ENCODE measurements at regions not wholly inside any gene's neighbourhood (a gene's known extent, or its start where the extent isn't known, plus 50 kb on each side); places are given as distances from the start of the nearest gene placed in this dataset.
"Not testable (repeated sequence)": the region's sequence is repeated elsewhere in the genome, so short reads cannot be mapped to it uniquely, and the experiment has no call there.

- Histone ChIP-seq H3K4me3 (ENCODE audit: low read length) (no peak overlapping the region), H3K4me1 (ENCODE audit: control insufficient read depth, insufficient read depth, low read length) (peaks cover 4% of the 10 kb centered on the region), H3K27me3 (replicated peaks; ENCODE audit: control insufficient read depth, insufficient read depth, low read length) (no peaks in the 10 kb centered on the region), H3K9me3 (ENCODE audit: control insufficient read depth, low read length) (no peaks in the 10 kb centered on the region), H3K36me3 (ENCODE audit: control insufficient read depth, insufficient read depth, low read length, severe bottlenecking) (no peaks in the 10 kb centered on the region), H3K9ac (ENCODE audit: low read length) (no peak overlapping the region)
- peak; percentile 92 for DNase-seq (ENCODE audit: low read depth)
Measured at GRCh38 chr6:141105481-141105880, 1027.2 kb upstream of the GJE1 start.

- no peaks in the 10 kb centered on the region for H3K9me3 ChIP-seq (ENCODE audit: control insufficient read depth, low read length)
Measured at GRCh38 chr6:141103246-141103645, 1029.5 kb upstream of the GJE1 start.

GRCh38 chr6:141097471-141097870 lies 1035.3 kb upstream of the GJE1 start:
- Histone ChIP-seq H3K4me3 (ENCODE audit: low read length) (no peak overlapping the region), H3K4me1 (ENCODE audit: control insufficient read depth, insufficient read depth, low read length) (no peaks in the 10 kb centered on the region), H3K9me3 (ENCODE audit: control insufficient read depth, low read length) (no peaks in the 10 kb centered on the region), H3K27me3 (replicated peaks; ENCODE audit: control insufficient read depth, insufficient read depth, low read length) (no peaks in the 10 kb centered on the region), H3K36me3 (ENCODE audit: control insufficient read depth, insufficient read depth, low read length, severe bottlenecking) (no peaks in the 10 kb centered on the region), H3K9ac (ENCODE audit: low read length) (no peak overlapping the region)
- DNase-seq (ENCODE audit: low read depth) = no peak

More at GRCh38 chr6:141103246-141103645, 1029.5 kb upstream of the GJE1 start:
- H3K9ac ChIP-seq (ENCODE audit: low read length) = no peak overlapping the region
- DNase-seq (ENCODE audit: low read depth) = peak; percentile 51
- no peaks in the 10 kb centered on the region for H3K36me3 ChIP-seq (ENCODE audit: control insufficient read depth, insufficient read depth, low read length, severe bottlenecking)
- H3K4me3 ChIP-seq (ENCODE audit: low read length) = no peak overlapping the region
- no peaks in the 10 kb centered on the region for H3K27me3 ChIP-seq (replicated peaks; ENCODE audit: control insufficient read depth, insufficient read depth, low read length)
- H3K4me1 ChIP-seq (ENCODE audit: control insufficient read depth, insufficient read depth, low read length) = peaks cover 4% of the 10 kb centered on the region

- no peak for DNase-seq (ENCODE audit: low read depth)
- Histone ChIP-seq H3K36me3 (ENCODE audit: control insufficient read depth, insufficient read depth, low read length, severe bottlenecking) (no peaks in the 10 kb centered on the region), H3K9me3 (ENCODE audit: control insufficient read depth, low read length) (no peaks in the 10 kb centered on the region), H3K4me1 (ENCODE audit: control insufficient read depth, insufficient read depth, low read length) (no peaks in the 10 kb centered on the region), H3K9ac (ENCODE audit: low read length) (no peak overlapping the region), H3K27me3 (replicated peaks; ENCODE audit: control insufficient read depth, insufficient read depth, low read length) (no peaks in the 10 kb centered on the region), H3K4me3 (ENCODE audit: low read length) (no peak overlapping the region)
Measured at GRCh38 chr6:141095308-141095707, 1037.4 kb upstream of the GJE1 start.

- DNase-seq (ENCODE audit: low read depth) = peak; percentile 34
- Histone ChIP-seq H3K9ac (ENCODE audit: low read length) (no peak overlapping the region), H3K36me3 (ENCODE audit: control insufficient read depth, insufficient read depth, low read length, severe bottlenecking) (no peaks in the 10 kb centered on the region), H3K4me1 (ENCODE audit: control insufficient read depth, insufficient read depth, low read length) (no peaks in the 10 kb centered on the region), H3K27me3 (replicated peaks; ENCODE audit: control insufficient read depth, insufficient read depth, low read length) (no peaks in the 10 kb centered on the region), H3K9me3 (ENCODE audit: control insufficient read depth, low read length) (no peaks in the 10 kb centered on the region), H3K4me3 (ENCODE audit: low read length) (no peak overlapping the region)
Measured at GRCh38 chr6:141088171-141088570, 1044.6 kb upstream of the GJE1 start.

GRCh38 chr6:141077355-141078333 lies 1055.1 kb upstream of the GJE1 start:
- Histone ChIP-seq H3K4me1 (ENCODE audit: control insufficient read depth, insufficient read depth, low read length) (peaks cover 5% of the 10 kb centered on the region), H3K9ac (ENCODE audit: low read length) (no peak overlapping the region), H3K9me3 (ENCODE audit: control insufficient read depth, low read length) (peaks cover 4% of the 10 kb centered on the region), H3K4me3 (ENCODE audit: low read length) (no peak overlapping the region), H3K36me3 (ENCODE audit: control insufficient read depth, insufficient read depth, low read length, severe bottlenecking) (no peaks in the 10 kb centered on the region), H3K27me3 (replicated peaks; ENCODE audit: control insufficient read depth, insufficient read depth, low read length) (no peaks in the 10 kb centered on the region)
- no peak for DNase-seq (ENCODE audit: low read depth)

GRCh38 chr6:141057761-141058160 lies 1075.0 kb upstream of the GJE1 start:
- no peaks in the 10 kb centered on the region for H3K36me3 ChIP-seq (ENCODE audit: control insufficient read depth, insufficient read depth, low read length, severe bottlenecking)
- H3K4me1 ChIP-seq (ENCODE audit: control insufficient read depth, insufficient read depth, low read length) = peaks cover 7% of the 10 kb centered on the region
- H3K27me3 ChIP-seq (replicated peaks; ENCODE audit: control insufficient read depth, insufficient read depth, low read length) = no peaks in the 10 kb centered on the region
- H3K9me3 ChIP-seq (ENCODE audit: control insufficient read depth, low read length) = no peaks in the 10 kb centered on the region
- DNase-seq (ENCODE audit: low read depth) = no peak
- H3K4me3 ChIP-seq (ENCODE audit: low read length) = no peak overlapping the region
- no peak overlapping the region for H3K9ac ChIP-seq (ENCODE audit: low read length)

GRCh38 chr6:141056945-141057625 lies 1075.6 kb upstream of the GJE1 start:
- no peak overlapping the region for H3K4me3 ChIP-seq (ENCODE audit: low read length)

GRCh38 chr6:141050471-141050870 lies 1082.3 kb upstream of the GJE1 start:
- no peak for DNase-seq (ENCODE audit: low read depth)
- H3K36me3 ChIP-seq (ENCODE audit: control insufficient read depth, insufficient read depth, low read length, severe bottlenecking) = no peaks in the 10 kb centered on the region

More at GRCh38 chr6:141056945-141057625, 1075.6 kb upstream of the GJE1 start:
- DNase-seq (ENCODE audit: low read depth) = peak; percentile 0
- H3K9ac ChIP-seq (ENCODE audit: low read length) = no peak overlapping the region
- no peaks in the 10 kb centered on the region for H3K9me3 ChIP-seq (ENCODE audit: control insufficient read depth, low read length)
- H3K36me3 ChIP-seq (ENCODE audit: control insufficient read depth, insufficient read depth, low read length, severe bottlenecking) = no peaks in the 10 kb centered on the region
- H3K27me3 ChIP-seq (replicated peaks; ENCODE audit: control insufficient read depth, insufficient read depth, low read length) = no peaks in the 10 kb centered on the region
- peaks cover 7% of the 10 kb centered on the region for H3K4me1 ChIP-seq (ENCODE audit: control insufficient read depth, insufficient read depth, low read length)

GRCh38 chr6:141048451-141048850 lies 1084.3 kb upstream of the GJE1 start:
- no peaks in the 10 kb centered on the region for H3K4me1 ChIP-seq (ENCODE audit: control insufficient read depth, insufficient read depth, low read length)
- no peaks in the 10 kb centered on the region for H3K27me3 ChIP-seq (replicated peaks; ENCODE audit: control insufficient read depth, insufficient read depth, low read length)
- H3K36me3 ChIP-seq (ENCODE audit: control insufficient read depth, insufficient read depth, low read length, severe bottlenecking) = no peaks in the 10 kb centered on the region
- H3K4me3 ChIP-seq (ENCODE audit: low read length) = no peak overlapping the region
- DNase-seq (ENCODE audit: low read depth) = no peak
- no peak overlapping the region for H3K9ac ChIP-seq (ENCODE audit: low read length)
- H3K9me3 ChIP-seq (ENCODE audit: control insufficient read depth, low read length) = peaks cover 14% of the 10 kb centered on the region

More at GRCh38 chr6:141050471-141050870, 1082.3 kb upstream of the GJE1 start:
- H3K4me1 ChIP-seq (ENCODE audit: control insufficient read depth, insufficient read depth, low read length) = no peaks in the 10 kb centered on the region
- H3K9me3 ChIP-seq (ENCODE audit: control insufficient read depth, low read length) = peaks cover 14% of the 10 kb centered on the region
- no peak overlapping the region for H3K9ac ChIP-seq (ENCODE audit: low read length)
- H3K4me3 ChIP-seq (ENCODE audit: low read length) = no peak overlapping the region
- H3K27me3 ChIP-seq (replicated peaks; ENCODE audit: control insufficient read depth, insufficient read depth, low read length) = no peaks in the 10 kb centered on the region

- not testable (repeated sequence) for H3K9ac ChIP-seq (ENCODE audit: low read length); H3K4me1 ChIP-seq (ENCODE audit: control insufficient read depth, insufficient read depth, low read length); H3K27me3 ChIP-seq (replicated peaks; ENCODE audit: control insufficient read depth, insufficient read depth, low read length); H3K36me3 ChIP-seq (ENCODE audit: control insufficient read depth, insufficient read depth, low read length, severe bottlenecking); H3K4me3 ChIP-seq (ENCODE audit: low read length)
- peaks cover 14% of the 10 kb centered on the region for H3K9me3 ChIP-seq (ENCODE audit: control insufficient read depth, low read length)
- DNase-seq (ENCODE audit: low read depth) = peak; percentile 1
Measured at GRCh38 chr6:141046496-141046895, 1086.2 kb upstream of the GJE1 start.

Measured in adipocyte (in vitro differentiated cells).